H1 (cell line): ENCODE measurements at regions not wholly inside any gene's neighbourhood (a gene's known extent, or its start where the extent isn't known, plus 50 kb on each side); places are given as distances from the start of the nearest gene placed in this dataset.

ENCODE experiments used
- CTCF ChIA-PET: fragments of 300-600 bp; sonication (Branson Sonifier 250); formaldehyde crosslinking; loops from one replicate; lab custom pipeline; 2021; ENCODE audit not compliant: partially characterized antibody; lab: Charles Lee
- POLR2A ChIA-PET: fragments of 300-600 bp; sonication (Branson Sonifier 250); formaldehyde crosslinking; loops from one replicate; lab custom pipeline; 2021; ENCODE audit warnings: inconsistent platforms; ENCODE audit not compliant: partially characterized antibody; lab: Charles Lee
- DNase-seq, 2 experiments: peaks; one replicate each; pipeline versions ENCODE4 v3.0.0 to v3.0.0-alpha.2; 2010 to 2022; ENCODE audit warnings: low spot score in 2 of 2, low read depth in 1 of 2, mixed read lengths in 1 of 2
- FAIRE-seq: peaks from 2 replicates; lab custom pipeline; 2011; peaks lifted over from hg19 to GRCh38; lab: Jason Lieb, UNC
- H2AFZ ChIP-seq: 2 replicates; pipeline ENCODE4 v1.8.1; 2012; ENCODE audit warnings: low read length, inconsistent platforms
- H2AK5ac ChIP-seq: 2 replicates; pipeline ENCODE4 v1.6.1; 2013; ENCODE audit warnings: low read depth, low read length
- H2BK120ac ChIP-seq: replicated peaks from 2 replicates; pipeline ENCODE3; 2013; ENCODE audit warnings: low read depth, low read length, inconsistent platforms
- H2BK12ac ChIP-seq: 2 replicates; pipeline ENCODE4 v1.6.1; 2013; ENCODE audit warnings: low read depth, low read length
- H2BK15ac ChIP-seq: 2 replicates; pipeline ENCODE4 v1.6.1; 2013; ENCODE audit warnings: low read length
- H2BK20ac ChIP-seq: 2 replicates; pipeline ENCODE4 v1.6.1; 2013; ENCODE audit warnings: low read length
- H2BK5ac ChIP-seq: 2 replicates; pipeline ENCODE4 v1.6.1; 2013; ENCODE audit warnings: low read depth, low read length
- H3K14ac ChIP-seq: 2 replicates; pipeline ENCODE4 v1.6.1; 2013; ENCODE audit warnings: inconsistent platforms; ENCODE audit not compliant: insufficient read length
- H3K18ac ChIP-seq: 2 replicates; pipeline ENCODE4 v1.6.1; 2013; ENCODE audit warnings: low read length; ENCODE audit errors: extremely low read depth
- H3K23ac ChIP-seq: 2 replicates; pipeline ENCODE4 v1.6.1; 2013; ENCODE audit warnings: inconsistent platforms; ENCODE audit not compliant: insufficient read length
- H3K23me2 ChIP-seq: 2 replicates; pipeline ENCODE4 v1.6.1; 2013; ENCODE audit warnings: low read depth, low read length
- H3K27ac ChIP-seq: 2 replicates; pipeline ENCODE4 v1.6.1; 2011; ENCODE audit warnings: low read depth, low read length, inconsistent platforms
- H3K27me3 ChIP-seq, 4 experiments: replicated peaks in 1 of 4; 1 replicate in 1 of 4; 2 replicates in 3 of 4; pipeline versions ENCODE4 v1.6.1 to v1.8.1; 2011 to 2013; ENCODE audit warnings: low read length in 3 of 4, mild to moderate bottlenecking in 3 of 4, inconsistent platforms in 2 of 4, mixed read lengths in 2 of 4, moderate library complexity in 1 of 4; ENCODE audit not compliant: control insufficient read depth in 3 of 4, insufficient read depth in 3 of 4; ENCODE audit errors: extremely low read depth in 1 of 4
- H3K36me3 ChIP-seq, 4 experiments: 2 replicates each; pipeline versions ENCODE4 v1.6.1 to v1.8.1; 2011 to 2013; ENCODE audit warnings: mild to moderate bottlenecking in 4 of 4, low read length in 3 of 4, moderate library complexity in 2 of 4, control low read depth in 1 of 4, inconsistent platforms in 1 of 4; ENCODE audit not compliant: insufficient read depth in 4 of 4, control insufficient read depth in 2 of 4
- H3K4ac ChIP-seq: replicated peaks from 2 replicates; pipeline ENCODE3; 2013; ENCODE audit warnings: low read length, low read depth, mixed read lengths, inconsistent platforms; ENCODE audit not compliant: insufficient read length
- H3K4me1 ChIP-seq, 4 experiments: replicated peaks in 1 of 4; 1 replicate in 1 of 4; 2 replicates in 3 of 4; pipeline versions ENCODE4 v1.6.1 to v1.8.1; 2011 to 2013; ENCODE audit warnings: low read length in 3 of 4, inconsistent platforms in 2 of 4, mixed read lengths in 1 of 4; ENCODE audit not compliant: insufficient read depth in 4 of 4, control insufficient read depth in 3 of 4
- H3K4me2 ChIP-seq, 2 experiments: 2 replicates each; pipeline versions ENCODE4 v1.6.1 to v1.8.1; 2011 to 2013; ENCODE audit warnings: low read depth in 2 of 2, low read length in 2 of 2, control low read depth in 1 of 2, inconsistent platforms in 1 of 2, mild to moderate bottlenecking in 1 of 2; ENCODE audit not compliant: insufficient read depth in 1 of 2
- H3K4me3 ChIP-seq, 4 experiments: fragments of 200-600, 300-600 bp in 1 of 4; sonication (generic), shearing (Covaris generic), sonication (Bioruptor Twin) in 1 of 4; 2 replicates each; pipeline versions ENCODE4 v1.5.1 to v1.8.1; 2011 to 2016; ENCODE audit warnings: low read length in 4 of 4, low read depth in 3 of 4, control low read depth in 2 of 4, inconsistent platforms in 2 of 4, mild to moderate bottlenecking in 2 of 4, mixed read lengths in 1 of 4, moderate library complexity in 1 of 4; ENCODE audit not compliant: insufficient read depth in 2 of 4; ENCODE audit errors: extremely low read depth in 1 of 4
- H3K56ac ChIP-seq: replicated peaks from 2 replicates; pipeline ENCODE3; 2013; ENCODE audit warnings: low read depth, mild to moderate bottlenecking, mixed read lengths, low read length, inconsistent platforms; ENCODE audit not compliant: insufficient read length
- H3K79me1 ChIP-seq: 2 replicates; pipeline ENCODE4 v1.6.1; 2013; ENCODE audit warnings: low read depth, low read length, control low read depth
- H3K79me2 ChIP-seq, 2 experiments: 2 replicates each; pipeline versions ENCODE4 v1.6.1 to v1.8.1; 2012 to 2013; ENCODE audit warnings: low read length in 2 of 2, mild to moderate bottlenecking in 2 of 2, inconsistent platforms in 1 of 2; ENCODE audit not compliant: insufficient read depth in 2 of 2, control insufficient read depth in 1 of 2
- H3K9ac ChIP-seq, 4 experiments: replicated peaks in 1 of 4; 1 replicate in 1 of 4; 2 replicates in 3 of 4; pipeline versions ENCODE4 v1.6.1 to v1.8.1; 2011 to 2013; ENCODE audit warnings: low read depth in 3 of 4, low read length in 3 of 4, control low read depth in 2 of 4, mild to moderate bottlenecking in 2 of 4, moderate library complexity in 2 of 4, inconsistent platforms in 1 of 4; ENCODE audit errors: extremely low read depth in 1 of 4
- H3K9me3 ChIP-seq, 2 experiments: 2 replicates each; pipeline versions ENCODE4 v1.6.1 to v1.8.1; 2012 to 2013; ENCODE audit warnings: mild to moderate bottlenecking in 2 of 2, moderate library complexity in 2 of 2, control low read depth in 1 of 2, inconsistent platforms in 1 of 2, low read depth in 1 of 2, low read length in 1 of 2, mixed read lengths in 1 of 2; ENCODE audit not compliant: insufficient read depth in 2 of 2
- H4K20me1 ChIP-seq, 2 experiments: replicated peaks in 1 of 2; 2 replicates each; pipeline versions ENCODE3 to v1.8.1; 2011 to 2013; ENCODE audit warnings: inconsistent platforms in 2 of 2, low read length in 2 of 2, mild to moderate bottlenecking in 1 of 2; ENCODE audit not compliant: insufficient read depth in 2 of 2, control insufficient read depth in 1 of 2
- H4K5ac ChIP-seq: 2 replicates; pipeline ENCODE4 v1.6.1; 2013; ENCODE audit warnings: low read length, low read depth, mixed read lengths, inconsistent platforms; ENCODE audit not compliant: insufficient read length
- H4K8ac ChIP-seq: 2 replicates; pipeline ENCODE4 v1.8.0; 2013; ENCODE audit warnings: mild to moderate bottlenecking, moderate library complexity, low read length, inconsistent platforms; ENCODE audit not compliant: insufficient read depth; ENCODE audit errors: extremely low read depth
- H4K91ac ChIP-seq: replicated peaks from 2 replicates; pipeline ENCODE3; 2013; ENCODE audit warnings: low read length, mixed read lengths, inconsistent platforms; ENCODE audit not compliant: insufficient read length
- ATF3 ChIP-seq: IDR thresholded peaks from 2 replicates; pipeline ENCODE4 v1.6.1; 2011; ENCODE audit warnings: low read depth, mild to moderate bottlenecking, low read length; ENCODE audit not compliant: insufficient read depth
- BCL11A ChIP-seq, 2 experiments: IDR thresholded peaks; one replicate each; pipeline ENCODE4 v1.6.1; 2011; ENCODE audit warnings: low read depth in 2 of 2, low read length in 2 of 2, mild to moderate bottlenecking in 2 of 2
- E2F6 ChIP-seq: IDR thresholded peaks from 2 replicates; pipeline ENCODE4 v1.6.1; 2012; ENCODE audit warnings: inconsistent platforms
- GTF2F1 ChIP-seq: IDR thresholded peaks from 2 replicates; pipeline ENCODE4 v1.6.1; 2012; ENCODE audit warnings: low read depth, low read length, improper control_type of control experiment, borderline replicate concordance
- SIN3A ChIP-seq, 2 experiments: IDR thresholded peaks in 1 of 2; conservative IDR thresholded peaks in 1 of 2; 2 replicates each; pipeline ENCODE4 v1.6.1; 2011 to 2012; ENCODE audit warnings: low read length in 2 of 2, improper control_type of control experiment in 1 of 2, low read depth in 1 of 2, mild to moderate bottlenecking in 1 of 2
- TBP ChIP-seq: IDR thresholded peaks from 2 replicates; pipeline ENCODE4 v1.6.1; 2011; ENCODE audit warnings: low read depth, low read length, improper control_type of control experiment
- YY1 ChIP-seq: IDR thresholded peaks from 2 replicates; pipeline ENCODE4 v1.6.1; 2011; ENCODE audit warnings: low read depth, mild to moderate bottlenecking, low read length
- ZNF274 ChIP-seq: IDR thresholded peaks from 2 replicates; pipeline ENCODE4 v1.7.0; 2012; ENCODE audit warnings: low read length, borderline replicate concordance; ENCODE audit errors: extremely low read depth

GRCh38 chr2:19255481-19255880, 102.9 kb downstream of the OSR1 start:
- Histone ChIP-seq H3K27ac (no peak overlapping the region), H3K79me2 (no peaks in the 10 kb centered on the region), H2BK15ac (no peak overlapping the region), H2BK20ac (no peak overlapping the region), H3K14ac (no peak overlapping the region), H3K56ac (no peak overlapping the region), H3K9ac (no peak overlapping the region), H3K4me3 (no peak overlapping the region), H2AFZ (no peak overlapping the region), H3K4me2 (no peak overlapping the region), H4K5ac (no peak overlapping the region), H3K18ac (no peak overlapping the region), H2AK5ac (no peak overlapping the region), H3K23ac (no peak overlapping the region), H4K8ac (no peak overlapping the region), H3K27me3 (no peaks in the 10 kb centered on the region), H4K91ac (no peak overlapping the region), H3K36me3 (no peaks in the 10 kb centered on the region), H2BK12ac (no peak overlapping the region), H3K4ac (no peak overlapping the region), H3K4me1 (no peaks in the 10 kb centered on the region), H3K23me2 (no peaks in the 10 kb centered on the region), H2BK120ac (no peak overlapping the region), H2BK5ac (no peak overlapping the region), H4K20me1 (no peaks in the 10 kb centered on the region), H3K79me1 (no peaks in the 10 kb centered on the region), H3K9me3 (no peaks in the 10 kb centered on the region)
- ChIA-PET CTCF (no interaction called here), POLR2A (no interaction called here)
- FAIRE-seq: no peak
- no peak for TF ChIP-seq TBP
- TF ChIP-seq ATF3: no peak
- no peak for TF ChIP-seq SIN3A (conservative IDR thresholded peaks at IDR 0.05 in 1 of 2, IDR thresholded peaks at IDR 0.05 in 1 of 2; ENCODE audit: low read depth in 1 of 2, low read length in 2 of 2)
- no peak for TF ChIP-seq BCL11A (IDR thresholded peaks at IDR 0.05; ENCODE audit: low read depth in 2 of 2, low read length in 2 of 2)
- no peak for TF ChIP-seq YY1
- no peak for TF ChIP-seq ZNF274
- no peak for TF ChIP-seq GTF2F1
- TF ChIP-seq E2F6: no peak
- no peak for DNase-seq
